DOHH2 (cell line): ENCODE measurements at regions not wholly inside any gene's neighbourhood (a gene's known extent, or its start where the extent isn't known, plus 50 kb on each side); places are given as distances from the start of the nearest gene placed in this dataset.

Source experiments
- CTCF ChIP-seq: fragments of 200-600 bp; sonication (generic); IDR thresholded peaks from one replicate; pipeline ENCODE4 v1.5.1; 2014; ENCODE audit warnings: antibody characterized with exemption, mild to moderate bottlenecking, low read depth, low read length; ENCODE audit not compliant: poor library complexity, severe bottlenecking
- EZH2phosphoT487 ChIP-seq: fragments of 200-600 bp; sonication (generic); IDR thresholded peaks from 2 replicates; pipeline ENCODE4 v1.6.1; 2017; ENCODE audit warnings: borderline replicate concordance, mild to moderate bottlenecking, antibody characterized with exemption, low read length, moderate library complexity, mixed read lengths

DNA sequence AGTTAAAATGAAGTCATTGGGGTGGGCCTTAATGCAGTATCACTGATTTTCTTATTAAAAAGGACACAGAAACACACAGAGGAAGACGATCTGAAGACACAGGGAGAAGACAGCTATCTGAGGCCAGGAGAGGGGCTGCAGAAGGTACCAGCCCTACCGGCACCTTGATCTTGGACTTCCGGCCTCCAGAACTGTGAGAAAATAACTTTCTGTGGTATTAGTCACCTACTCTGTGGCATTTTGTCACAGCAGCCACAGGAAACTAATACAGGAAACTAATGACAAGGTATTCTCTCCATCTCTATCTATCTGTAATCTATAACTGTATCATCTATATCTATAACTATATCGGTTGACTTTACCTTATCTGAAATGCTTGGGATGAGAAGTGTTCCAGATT lies 1149.5 kb downstream of the BCL11B start:
- TF ChIP-seq CTCF (no peak), EZH2phosphoT487 (no peak)
